ENCODE measurements at regions not wholly inside any gene's neighbourhood (a gene's known extent, or its start where the extent isn't known, plus 50 kb on each side); places are given as distances from the start of the nearest gene placed in this dataset.

GRCh38 chr4:165748321-165748720, 124.7 kb upstream of the TLL1 start:
- WGBS, result 44% methylated on average over 1 of the region's 1 CpG

GRCh38 chr4:165751882-165752281, 121.2 kb upstream of the TLL1 start:
- H3K4me3 ChIP-seq (ENCODE audit: low read depth in 1 of 3, low read length in 3 of 3), result no peak overlapping the region
- TF ChIP-seq FOXA2 (IDR thresholded peaks at IDR 0.05) (no peak), YY1 (IDR thresholded peaks at IDR 0.05) (no peak), TAF1 (conservative IDR thresholded peaks at IDR 0.05) (no peak), GABPA (IDR thresholded peaks at IDR 0.05 in 1 of 2, conservative IDR thresholded peaks at IDR 0.05 in 1 of 2) (no peak), ATF3 (IDR thresholded peaks at IDR 0.05) (no peak), HNF4G (IDR thresholded peaks at IDR 0.05) (no peak), EGR1 (IDR thresholded peaks at IDR 0.05; ENCODE audit: low read depth in 2 of 2) (no peak)
- WGBS, result 65% methylated on average over 4 of the region's 4 CpGs
- no peak for DNase-seq (ENCODE audit: low spot score)
- H3K36me3 ChIP-seq (ENCODE audit: control insufficient read depth in 4 of 4, insufficient read depth in 3 of 4, low read depth in 1 of 4, low read length in 3 of 4), result no peaks in the 10 kb centered on the region
- H3K4me1 ChIP-seq (ENCODE audit: control insufficient read depth in 4 of 4, insufficient read depth in 4 of 4, low read length in 3 of 4), result no peaks in the 10 kb centered on the region
- no peak overlapping the region for H3K9ac ChIP-seq (ENCODE audit: low read depth in 1 of 2, low read length in 2 of 2)
- no peaks in the 10 kb centered on the region for H3K27me3 ChIP-seq (ENCODE audit: control insufficient read depth in 4 of 4, insufficient read depth in 4 of 4, low read length in 3 of 4)
- no peaks in the 10 kb centered on the region for H3K9me3 ChIP-seq (ENCODE audit: control insufficient read depth in 4 of 4, low read length in 3 of 4)
- no peak overlapping the region for H3K27ac ChIP-seq (ENCODE audit: low read depth in 1 of 2, low read length in 2 of 2)

More at GRCh38 chr4:165748321-165748720, 124.7 kb upstream of the TLL1 start:
- Histone ChIP-seq H3K9me3 (ENCODE audit: control insufficient read depth in 4 of 4, low read length in 3 of 4) (no peaks in the 10 kb centered on the region), H3K36me3 (ENCODE audit: control insufficient read depth in 4 of 4, insufficient read depth in 3 of 4, low read depth in 1 of 4, low read length in 3 of 4) (no peaks in the 10 kb centered on the region), H3K9ac (ENCODE audit: low read depth in 1 of 2, low read length in 2 of 2) (no peak overlapping the region), H3K27ac (ENCODE audit: low read depth in 1 of 2, low read length in 2 of 2) (no peak overlapping the region), H3K4me1 (ENCODE audit: control insufficient read depth in 4 of 4, insufficient read depth in 4 of 4, low read length in 3 of 4) (no peaks in the 10 kb centered on the region), H3K27me3 (ENCODE audit: control insufficient read depth in 4 of 4, insufficient read depth in 4 of 4, low read length in 3 of 4) (no peaks in the 10 kb centered on the region), H3K4me3 (ENCODE audit: low read depth in 1 of 3, low read length in 3 of 3) (no peak overlapping the region)
- TF ChIP-seq JUND (IDR thresholded peaks at IDR 0.05) (no peak), FOXA1 (IDR thresholded peaks at IDR 0.05) (no peak), SP1 (IDR thresholded peaks at IDR 0.05) (no peak), RXRA (IDR thresholded peaks at IDR 0.05) (no peak), EGR1 (IDR thresholded peaks at IDR 0.05; ENCODE audit: low read depth in 2 of 2) (no peak), FOXA2 (IDR thresholded peaks at IDR 0.05) (no peak), ATF3 (IDR thresholded peaks at IDR 0.05) (no peak), ZBTB33 (IDR thresholded peaks at IDR 0.05) (no peak), REST (IDR thresholded peaks at IDR 0.05) (no peak), RAD21 (IDR thresholded peaks at IDR 0.05) (no peak), NR2F2 (IDR thresholded peaks at IDR 0.05) (no peak)
- DNase-seq (ENCODE audit: low spot score), result no peak
